ENCODE measurements at regions not wholly inside any gene's neighbourhood (a gene's known extent, or its start where the extent isn't known, plus 50 kb on each side); places are given as distances from the start of the nearest gene placed in this dataset.
"Not testable (repeated sequence)": the region's sequence is repeated elsewhere in the genome, so short reads cannot be mapped to it uniquely, and the experiment has no call there.

- no peak overlapping the region for H3K27ac ChIP-seq
- TF ChIP-seq POLR2AphosphoS5 (IDR thresholded peaks at IDR 0.05) = no peak
- no peak for TF ChIP-seq CTCF (IDR thresholded peaks at IDR 0.05)
- no peak for TF ChIP-seq POLR2A (IDR thresholded peaks at IDR 0.05)
- no peak for DNase-seq (ENCODE audit: low spot score)
- no peaks in the 10 kb centered on the region for H3K4me1 ChIP-seq (replicated peaks)
- no peaks in the 10 kb centered on the region for H3K36me3 ChIP-seq
- no peaks in the 10 kb centered on the region for H3K27me3 ChIP-seq (replicated peaks; ENCODE audit: insufficient read depth)
- WGBS = 88% methylated on average over 3 of the region's 3 CpGs
- H3K9me3 ChIP-seq = no peaks in the 10 kb centered on the region
- intact Hi-C loops (cut with DNase I) = no loop called here
- H3K4me3 ChIP-seq = no peak overlapping the region
These were observed 134.6 kb upstream of the PRSS3 start for GRCh38 chr9:33660772-33661171.

GRCh38 chr9:33661176-33661575 lies 134.2 kb upstream of the PRSS3 start:
- no peaks in the 10 kb centered on the region for H3K9me3 ChIP-seq
- WGBS = 69% methylated on average over 3 of the region's 3 CpGs
- intact Hi-C loops (cut with DNase I) = no loop called here
- H3K27me3 ChIP-seq (replicated peaks; ENCODE audit: insufficient read depth) = no peaks in the 10 kb centered on the region
- TF ChIP-seq CTCF (IDR thresholded peaks at IDR 0.05) (no peak), POLR2AphosphoS5 (IDR thresholded peaks at IDR 0.05) (no peak), POLR2A (IDR thresholded peaks at IDR 0.05) (no peak)
- H3K4me1 ChIP-seq (replicated peaks) = no peaks in the 10 kb centered on the region
- DNase-seq (ENCODE audit: low spot score) = no peak
- H3K4me3 ChIP-seq = no peak overlapping the region
- H3K36me3 ChIP-seq = no peaks in the 10 kb centered on the region
- no peak overlapping the region for H3K27ac ChIP-seq

GRCh38 chr9:33662871-33663270 lies 132.5 kb upstream of the PRSS3 start:
- no peak overlapping the region for H3K27ac ChIP-seq
- DNase-seq (ENCODE audit: low spot score) = no peak
- H3K27me3 ChIP-seq (replicated peaks; ENCODE audit: insufficient read depth) = no peaks in the 10 kb centered on the region
- intact Hi-C loops (cut with DNase I) = no loop called here
- H3K4me3 ChIP-seq = no peak overlapping the region
- no peaks in the 10 kb centered on the region for H3K36me3 ChIP-seq
- H3K9me3 ChIP-seq = no peaks in the 10 kb centered on the region
- WGBS = 63% methylated on average over 1 of the region's 1 CpG
- no peaks in the 10 kb centered on the region for H3K4me1 ChIP-seq (replicated peaks)
- no peak for TF ChIP-seq CTCF (IDR thresholded peaks at IDR 0.05)
- no peak for TF ChIP-seq POLR2AphosphoS5 (IDR thresholded peaks at IDR 0.05)
- no peak for TF ChIP-seq POLR2A (IDR thresholded peaks at IDR 0.05)

- H3K9me3 ChIP-seq; DNase-seq (ENCODE audit: low spot score); intact Hi-C loops (cut with DNase I); H3K4me1 ChIP-seq (replicated peaks); H3K36me3 ChIP-seq; H3K27me3 ChIP-seq (replicated peaks; ENCODE audit: insufficient read depth): not testable (repeated sequence)
- H3K27ac ChIP-seq = peak overlapping the region; percentile 81 to 84
- 35% methylated on average over 8 of the region's 8 CpGs for WGBS
- peak overlapping the region; percentile 46 to 56 for H3K4me3 ChIP-seq
These were observed 119.1 kb upstream of the PRSS3 start for GRCh38 chr9:33676194-33676745.

GRCh38 chr9:33676746-33677505 lies 118.4 kb upstream of the PRSS3 start:
- H3K4me1 ChIP-seq (replicated peaks) = no peaks in the 10 kb centered on the region
- H3K27me3 ChIP-seq (replicated peaks; ENCODE audit: insufficient read depth) = no peaks in the 10 kb centered on the region
- no peak for TF ChIP-seq POLR2A (IDR thresholded peaks at IDR 0.05)
- TF ChIP-seq POLR2AphosphoS5 (IDR thresholded peaks at IDR 0.05) = no peak
- TF ChIP-seq CTCF (IDR thresholded peaks at IDR 0.05) = no peak
- DNase-seq (ENCODE audit: low spot score) = peak; percentile 20
- peak overlapping the region; percentile 81 to 84 for H3K27ac ChIP-seq
- peak overlapping the region; percentile 46 to 56 for H3K4me3 ChIP-seq
- WGBS = 1% methylated on average over 68 of the region's 78 CpGs
- H3K9me3 ChIP-seq = no peaks in the 10 kb centered on the region
- H3K36me3 ChIP-seq = no peaks in the 10 kb centered on the region
- intact Hi-C loops (cut with DNase I) = no loop called here
